ENCODE measurements at regions not wholly inside any gene's neighbourhood (a gene's known extent, or its start where the extent isn't known, plus 50 kb on each side); places are given as distances from the start of the nearest gene placed in this dataset.
A peak's percentile ranks its signal among the peaks of the same experiment; 100 is the strongest.

DNA sequence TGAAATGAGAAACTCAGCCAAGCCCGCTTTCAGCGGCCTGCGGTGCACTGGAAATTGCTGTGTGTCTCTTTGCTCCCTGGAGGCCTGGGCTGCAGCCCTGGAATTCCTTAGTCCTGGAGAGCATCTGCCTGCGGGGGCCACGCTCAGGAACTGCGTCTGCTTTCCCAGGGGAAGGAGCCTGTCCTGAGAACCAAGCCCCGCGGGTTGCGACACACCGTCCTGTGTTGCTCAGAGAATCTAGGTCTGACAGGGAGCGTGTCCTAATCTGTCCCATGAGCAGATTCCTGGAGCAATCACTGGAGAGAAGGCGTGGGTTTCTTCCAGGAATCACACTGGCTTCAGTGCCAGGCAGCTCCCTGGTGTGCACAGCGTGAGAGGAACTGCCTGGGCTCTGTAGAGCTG, 708.1 kb downstream of the BRD1 start:
- TF ChIP-seq, protein P1, sequence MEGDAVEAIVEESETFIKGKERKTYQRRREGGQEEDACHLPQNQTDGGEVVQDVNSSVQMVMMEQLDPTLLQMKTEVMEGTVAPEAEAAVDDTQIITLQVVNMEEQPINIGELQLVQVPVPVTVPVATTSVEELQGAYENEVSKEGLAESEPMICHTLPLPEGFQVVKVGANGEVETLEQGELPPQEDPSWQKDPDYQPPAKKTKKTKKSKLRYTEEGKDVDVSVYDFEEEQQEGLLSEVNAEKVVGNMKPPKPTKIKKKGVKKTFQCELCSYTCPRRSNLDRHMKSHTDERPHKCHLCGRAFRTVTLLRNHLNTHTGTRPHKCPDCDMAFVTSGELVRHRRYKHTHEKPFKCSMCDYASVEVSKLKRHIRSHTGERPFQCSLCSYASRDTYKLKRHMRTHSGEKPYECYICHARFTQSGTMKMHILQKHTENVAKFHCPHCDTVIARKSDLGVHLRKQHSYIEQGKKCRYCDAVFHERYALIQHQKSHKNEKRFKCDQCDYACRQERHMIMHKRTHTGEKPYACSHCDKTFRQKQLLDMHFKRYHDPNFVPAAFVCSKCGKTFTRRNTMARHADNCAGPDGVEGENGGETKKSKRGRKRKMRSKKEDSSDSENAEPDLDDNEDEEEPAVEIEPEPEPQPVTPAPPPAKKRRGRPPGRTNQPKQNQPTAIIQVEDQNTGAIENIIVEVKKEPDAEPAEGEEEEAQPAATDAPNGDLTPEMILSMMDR (IDR thresholded peaks at IDR 0.05), result no peak
- DNase-seq (ENCODE audit: low spot score), result peak; percentile 31
- ATAC-seq (ENCODE audit: low FRiP score), result peak; percentile 80

DNA sequence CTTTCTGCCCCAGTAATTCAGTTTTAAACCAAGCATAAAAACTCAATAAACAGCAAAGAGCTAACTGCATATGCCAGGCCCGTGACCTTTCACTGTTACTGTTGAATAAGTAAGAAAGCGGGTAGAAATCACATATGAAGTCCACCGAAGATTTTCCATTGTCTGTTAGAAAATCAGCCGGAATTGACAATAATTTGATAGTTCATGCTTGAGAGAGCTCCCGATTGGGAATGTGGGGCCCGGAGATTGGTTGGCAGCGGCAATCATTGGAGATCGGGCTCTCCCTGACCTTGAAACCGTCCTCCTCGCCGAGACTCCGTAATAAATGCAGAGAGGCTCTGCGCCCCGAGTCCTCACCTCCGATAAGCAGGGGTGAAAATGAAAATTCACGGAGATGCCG, 709.6 kb downstream of the BRD1 start:
- TF ChIP-seq, protein P1 (IDR thresholded peaks at IDR 0.05), result no peak
- DNase-seq (ENCODE audit: low spot score) (no peak), ATAC-seq (ENCODE audit: low FRiP score) (no peak)

DNA sequence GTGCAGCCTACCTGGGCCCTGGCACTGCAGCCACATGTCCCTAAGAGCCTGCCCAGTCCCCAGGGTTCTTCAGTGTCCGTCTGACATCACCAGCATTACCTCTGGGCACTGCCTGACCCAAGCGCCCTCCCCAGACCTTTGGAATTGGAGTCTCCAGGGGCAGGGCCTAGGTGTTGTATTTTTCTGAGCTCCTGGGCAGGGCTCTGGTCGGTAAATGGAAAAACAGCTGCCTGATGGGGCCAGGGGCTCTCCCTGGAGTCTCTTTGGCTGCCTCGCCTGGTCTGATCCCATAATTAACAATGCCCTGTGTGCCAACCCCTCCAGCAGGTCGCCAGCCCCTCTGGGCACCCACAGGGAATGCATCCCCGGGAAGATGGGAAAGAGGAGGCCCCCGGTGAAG, 710.2 kb downstream of the BRD1 start:
- no peak for ATAC-seq (ENCODE audit: low FRiP score)
- TF ChIP-seq, protein P1 (IDR thresholded peaks at IDR 0.05), result no peak
- peak; percentile 3 for DNase-seq (ENCODE audit: low spot score)

DNA sequence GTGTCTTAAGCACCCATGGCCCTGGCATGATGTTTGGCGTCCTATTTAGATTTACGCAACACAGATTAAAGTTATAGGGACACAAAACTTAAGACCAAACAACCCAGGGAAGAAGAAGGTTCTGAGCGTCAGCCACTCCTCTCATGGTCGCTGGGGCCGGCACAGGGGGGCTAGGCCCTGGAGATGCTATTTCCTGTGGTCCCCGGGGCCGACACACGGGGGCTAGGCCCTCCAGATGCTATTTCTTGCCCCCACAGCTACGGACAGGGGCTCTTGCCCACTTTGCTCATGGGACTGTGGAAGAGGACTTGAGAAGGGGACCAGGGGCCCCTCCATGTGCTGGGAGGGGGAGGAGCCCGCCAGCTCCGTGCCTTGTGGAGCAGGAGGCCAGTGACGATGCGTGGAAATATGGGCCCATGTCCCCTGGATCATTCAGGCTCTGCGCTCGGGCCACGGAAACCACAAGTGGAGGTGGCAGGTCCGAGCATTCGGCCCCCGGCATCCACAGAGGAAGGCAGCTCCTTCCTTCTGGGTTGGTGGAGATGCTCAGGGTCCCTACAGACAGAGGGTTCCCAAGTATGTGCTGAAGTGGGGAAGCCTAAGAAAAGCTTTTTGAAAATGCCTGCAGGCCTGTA, 711.1 kb downstream of the BRD1 start:
- ATAC-seq (ENCODE audit: low FRiP score) (no peak), DNase-seq (ENCODE audit: low spot score) (no peak)
- TF ChIP-seq, protein P1 (IDR thresholded peaks at IDR 0.05), result no peak

DNA sequence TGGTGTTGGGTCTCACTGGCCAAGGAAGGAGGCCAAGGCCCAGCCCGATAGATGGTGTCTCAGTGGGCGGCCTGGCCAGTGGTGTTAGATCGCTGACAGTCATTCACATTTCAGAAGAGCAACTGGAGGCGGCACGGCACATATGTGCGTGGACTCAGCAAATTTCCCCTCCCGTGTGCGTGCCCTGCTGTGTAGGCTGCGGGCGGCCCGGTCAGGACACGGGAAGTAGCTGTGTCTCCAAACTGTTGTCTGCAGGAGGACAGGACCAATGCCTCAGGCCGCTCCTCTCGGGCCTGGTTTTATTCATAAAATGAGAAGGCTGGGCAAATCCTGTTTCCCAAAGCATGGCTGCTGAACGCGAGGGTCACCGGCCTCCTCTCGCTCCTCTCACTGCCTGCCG, 711.7 kb downstream of the BRD1 start:
- DNase-seq (ENCODE audit: low spot score) (peak; percentile 4), ATAC-seq (ENCODE audit: low FRiP score) (no peak)
- TF ChIP-seq, protein P1 (IDR thresholded peaks at IDR 0.05), result no peak

DNA sequence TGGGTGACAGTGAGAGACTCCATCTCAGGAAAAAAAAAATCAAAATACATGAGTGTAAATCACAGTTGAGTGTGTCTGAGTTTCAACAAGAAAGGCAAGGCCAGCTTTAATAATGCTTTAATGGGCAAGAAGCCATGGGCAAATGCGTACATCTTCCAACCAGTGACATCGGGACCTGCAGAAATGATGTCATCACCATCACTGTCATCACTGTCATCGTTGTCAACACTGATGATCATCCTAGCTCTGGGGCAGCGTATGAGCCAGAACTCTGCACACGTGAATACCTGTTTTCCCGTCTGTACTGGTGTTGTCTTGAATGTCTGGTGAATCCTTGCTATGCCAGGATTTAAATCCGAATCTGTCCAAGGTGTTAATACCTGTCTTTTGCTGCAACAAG, 712.5 kb downstream of the BRD1 start:
- no peak for DNase-seq (ENCODE audit: low spot score)
- TF ChIP-seq, protein P1 (IDR thresholded peaks at IDR 0.05), result no peak
- no peak for ATAC-seq (ENCODE audit: low FRiP score)

DNA sequence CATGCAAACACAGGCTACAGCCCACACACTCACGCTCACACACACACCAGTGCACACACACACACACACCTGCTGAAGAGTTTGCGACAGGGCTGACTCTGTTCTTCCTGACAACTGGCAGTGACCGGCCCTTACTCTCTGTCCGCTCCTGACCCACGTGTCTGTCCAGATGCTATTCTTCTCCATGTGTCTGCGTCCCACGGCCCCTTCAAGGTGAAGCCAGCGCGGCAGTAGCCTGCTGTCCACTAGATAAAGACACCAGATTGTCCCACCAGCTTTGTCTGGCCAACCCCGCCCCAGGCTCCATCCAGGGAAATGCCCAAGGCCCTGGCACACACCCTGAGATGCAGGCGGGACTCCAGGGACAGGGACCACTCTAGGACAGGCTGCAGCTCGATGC, 713.9 kb downstream of the BRD1 start:
- TF ChIP-seq, protein P1 (IDR thresholded peaks at IDR 0.05), result no peak
- no peak for ATAC-seq (ENCODE audit: low FRiP score)
- DNase-seq (ENCODE audit: low spot score), result peak; percentile 6

Data from omental fat pad (tissue), 3 donors.